GM12874 (cell line): ENCODE measurements at regions not wholly inside any gene's neighbourhood (a gene's known extent, or its start where the extent isn't known, plus 50 kb on each side); places are given as distances from the start of the nearest gene placed in this dataset.

ENCODE experiments used
- CTCF ChIP-seq: IDR thresholded peaks from 2 replicates; pipeline ENCODE4 v1.5.1; 2011; ENCODE audit warnings: low read depth, mild to moderate bottlenecking, control low read depth, low read length, moderate library complexity; ENCODE audit not compliant: insufficient read depth

- no peak for TF ChIP-seq CTCF
These were observed 419.7 kb downstream of the CDH10 start for GRCh38 chr5:24225051-24225450.

- TF ChIP-seq CTCF = no peak
These were observed 418.3 kb downstream of the CDH10 start for GRCh38 chr5:24226479-24226878.

- TF ChIP-seq CTCF = no peak
These were observed 412.7 kb downstream of the CDH10 start for GRCh38 chr5:24232041-24232440.

- no peak for TF ChIP-seq CTCF
These were observed 411.8 kb downstream of the CDH10 start for GRCh38 chr5:24232929-24233498.

GRCh38 chr5:24235946-24236345 lies 408.8 kb downstream of the CDH10 start:
- TF ChIP-seq CTCF = no peak

- no peak for TF ChIP-seq CTCF
These were observed 399.0 kb downstream of the CDH10 start for GRCh38 chr5:24245821-24246220.

GRCh38 chr5:24264547-24264946 lies 380.2 kb downstream of the CDH10 start:
- no peak for TF ChIP-seq CTCF
